Mesodermal cell (in vitro differentiated cells): ENCODE measurements at regions not wholly inside any gene's neighbourhood (a gene's known extent, or its start where the extent isn't known, plus 50 kb on each side); places are given as distances from the start of the nearest gene placed in this dataset.

Experiments
- H3K27ac ChIP-seq: 2 replicates; pipeline ENCODE4 v1.7.0; 2013; ENCODE audit warnings: mild to moderate bottlenecking, low read depth, low read length, moderate library complexity; ENCODE audit not compliant: severe bottlenecking
- H3K36me3 ChIP-seq: 2 replicates; pipeline ENCODE4 v1.7.1; 2013; ENCODE audit warnings: mild to moderate bottlenecking, low read length, moderate library complexity; ENCODE audit not compliant: control insufficient read depth, insufficient read depth
- H3K4me1 ChIP-seq: one replicate; pipeline ENCODE4 v1.7.1; 2013; ENCODE audit warnings: mild to moderate bottlenecking, low read length; ENCODE audit not compliant: insufficient read depth, control insufficient read depth, poor library complexity, severe bottlenecking
- H3K4me3 ChIP-seq: 2 replicates; pipeline ENCODE4 v1.7.0; 2013; ENCODE audit warnings: low read length, control low read depth, mild to moderate bottlenecking; ENCODE audit not compliant: insufficient read depth, poor library complexity, severe bottlenecking; ENCODE audit errors: extremely low read depth
- H3K9me3 ChIP-seq: 2 replicates; pipeline ENCODE4 v1.7.1; 2013; ENCODE audit warnings: mild to moderate bottlenecking, low read length, moderate library complexity; ENCODE audit not compliant: control insufficient read depth
- whole genome bisulfite sequencing, 2 experiments: methylation state at CpG; one replicate each; pipeline ENCODE4 v1.1.5; 2013; ENCODE audit warnings: missing lambda C conversion rate in 2 of 2; ENCODE audit not compliant: insufficient coverage in 2 of 2; 5-methylcytosine and 5-hydroxymethylcytosine counted together

DNA sequence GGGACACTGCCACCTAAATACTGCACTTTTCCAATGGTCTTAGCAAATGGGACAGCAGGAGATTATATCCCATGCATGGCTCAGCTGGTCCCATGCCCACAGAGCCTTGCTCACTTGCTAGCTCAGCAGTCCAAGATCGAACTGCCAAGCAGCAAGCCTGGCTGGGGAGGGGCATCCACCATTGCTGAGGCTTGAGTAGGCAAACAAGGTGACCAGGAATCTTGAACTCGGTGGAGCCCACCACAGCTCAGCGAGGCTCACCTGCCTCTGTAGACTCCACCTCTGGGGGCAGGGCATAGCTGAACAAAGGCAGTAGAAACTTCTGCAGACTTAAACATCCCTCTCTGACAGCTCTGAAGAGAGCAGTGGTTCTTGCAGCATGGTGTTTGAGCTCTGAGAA is 370.8 kb upstream of the MGAT4C start:
- Histone ChIP-seq H3K27ac (no peak overlapping the region), H3K36me3 (no peaks in the 10 kb centered on the region), H3K4me3 (no peak overlapping the region), H3K4me1 (no peaks in the 10 kb centered on the region), H3K9me3 (no peaks in the 10 kb centered on the region)
- 92 to 100% methylated on average over 2 to 3 of the region's 3 CpGs for WGBS, 2 experiments

DNA sequence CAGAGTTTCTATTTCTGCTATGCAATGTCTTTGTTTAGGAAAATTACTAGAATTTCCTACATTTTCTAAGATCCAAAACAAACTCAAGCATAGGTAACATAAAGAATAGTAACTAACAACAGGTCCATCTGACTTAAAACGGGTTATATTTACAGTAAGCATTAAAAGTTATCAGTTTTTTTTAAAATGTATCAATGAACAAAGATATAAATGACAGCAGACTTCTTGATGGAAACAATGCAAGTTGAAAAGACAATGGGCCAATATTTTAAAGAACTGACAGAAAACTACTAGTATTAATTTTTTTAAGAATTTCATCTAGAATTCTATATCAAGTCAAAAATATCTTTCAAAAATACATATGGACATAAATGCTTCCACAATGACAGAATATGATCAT is 367.1 kb upstream of the MGAT4C start:
- no peak overlapping the region for H3K4me3 ChIP-seq
- no peaks in the 10 kb centered on the region for H3K36me3 ChIP-seq
- no peak overlapping the region for H3K27ac ChIP-seq
- WGBS, 2 experiments: no CpG with 5 or more reads among the region's 1 CpG
- H3K4me1 ChIP-seq: no peaks in the 10 kb centered on the region
- H3K9me3 ChIP-seq: no peaks in the 10 kb centered on the region

DNA sequence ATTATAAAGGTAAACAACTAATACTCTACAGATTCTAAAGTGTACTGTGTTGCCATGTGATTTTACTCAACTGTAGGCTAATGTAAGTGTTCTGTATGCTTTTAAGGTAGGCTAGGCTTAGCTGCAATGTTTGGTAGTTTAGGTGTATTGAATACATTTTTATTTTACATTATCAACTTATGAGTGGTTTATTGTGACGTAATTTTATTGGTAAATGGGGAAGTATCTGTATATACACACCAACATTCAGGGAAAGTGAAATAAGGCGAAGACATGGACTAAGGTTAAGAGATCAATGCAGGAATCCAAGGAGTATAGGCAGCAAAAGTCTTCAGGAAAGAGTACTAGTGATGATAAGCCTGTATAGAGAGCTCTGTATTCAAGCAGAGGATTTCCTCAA is 365.8 kb upstream of the MGAT4C start:
- Histone ChIP-seq H3K27ac (no peak overlapping the region), H3K36me3 (no peaks in the 10 kb centered on the region), H3K4me3 (no peak overlapping the region), H3K4me1 (no peaks in the 10 kb centered on the region), H3K9me3 (no peaks in the 10 kb centered on the region)
- WGBS, 2 experiments: no CpG with 5 or more reads among the region's 2 CpGs

GRCh38 chr12:86613311-86613710 is 357.1 kb upstream of the MGAT4C start:
- no CpG with 5 or more reads among the region's 1 CpG for WGBS, 2 experiments
- no peaks in the 10 kb centered on the region for H3K4me1 ChIP-seq
- no peak overlapping the region for H3K27ac ChIP-seq
- H3K4me3 ChIP-seq: no peak overlapping the region
- H3K9me3 ChIP-seq: no peaks in the 10 kb centered on the region
- no peaks in the 10 kb centered on the region for H3K36me3 ChIP-seq

DNA sequence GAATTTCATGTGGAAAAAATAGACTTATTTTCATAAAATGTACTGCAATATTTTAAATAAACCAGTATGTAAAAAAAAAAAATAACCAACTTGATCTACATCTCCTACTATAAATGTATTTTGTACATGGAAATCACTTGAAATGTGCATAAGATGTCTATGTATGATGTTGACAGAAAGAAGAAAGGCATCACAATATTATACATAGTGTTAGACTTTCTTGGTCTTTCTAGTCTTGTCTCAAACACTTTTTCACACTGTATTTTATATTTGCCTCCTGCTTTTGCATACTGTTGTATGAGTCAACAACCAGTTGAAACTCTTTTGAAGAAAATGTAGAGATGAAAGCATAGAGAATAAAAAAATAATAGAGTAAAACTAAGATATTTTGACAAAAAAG is 352.4 kb upstream of the MGAT4C start:
- H3K4me3 ChIP-seq: no peak overlapping the region
- no peaks in the 10 kb centered on the region for H3K9me3 ChIP-seq
- H3K27ac ChIP-seq: no peak overlapping the region
- H3K4me1 ChIP-seq: no peaks in the 10 kb centered on the region
- H3K36me3 ChIP-seq: no peaks in the 10 kb centered on the region

- 93 to 96% methylated on average over 15 to 22 of the region's 27 CpGs for WGBS, 2 experiments
- Histone ChIP-seq H3K4me3 (no peak overlapping the region), H3K36me3 (no peaks in the 10 kb centered on the region), H3K27ac (no peak overlapping the region), H3K4me1 (no peaks in the 10 kb centered on the region), H3K9me3 (no peaks in the 10 kb centered on the region)
These were observed 345.5 kb upstream of the MGAT4C start for GRCh38 chr12:86601550-86602308.

DNA sequence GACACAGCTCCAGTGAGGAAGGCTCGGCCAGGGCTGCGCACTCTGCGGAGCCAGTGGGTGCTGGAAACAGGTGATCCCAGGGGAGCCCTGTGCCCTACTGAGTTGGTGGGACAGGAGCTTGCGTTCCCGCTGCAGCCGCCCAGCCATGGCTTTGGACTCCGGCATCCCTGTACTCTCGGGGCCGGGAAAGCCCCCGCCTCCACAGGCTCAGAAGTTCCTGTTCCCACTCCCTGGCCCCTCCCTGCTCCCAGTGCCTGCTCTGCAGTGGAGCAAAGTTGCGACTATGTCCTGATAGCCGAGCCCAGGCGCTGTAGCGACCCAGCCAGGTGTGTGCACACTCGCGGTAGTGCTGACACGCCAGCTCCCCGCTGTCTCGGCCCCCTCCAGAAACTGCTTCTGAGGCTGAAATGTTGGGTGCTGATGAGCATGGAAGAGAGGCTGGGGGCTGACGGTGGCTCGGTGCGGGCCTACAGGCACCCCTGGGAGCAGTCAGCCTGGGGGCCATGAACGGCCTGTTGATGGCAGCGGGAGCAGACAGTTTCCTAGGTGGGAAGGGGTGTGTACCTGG is 344.6 kb upstream of the MGAT4C start:
- Histone ChIP-seq H3K4me1 (no peaks in the 10 kb centered on the region), H3K4me3 (no peak overlapping the region), H3K27ac (no peak overlapping the region), H3K36me3 (no peaks in the 10 kb centered on the region), H3K9me3 (no peaks in the 10 kb centered on the region)
- WGBS, 2 experiments: 92 to 98% methylated on average over 22 to 24 of the region's 24 CpGs

- Histone ChIP-seq H3K9me3 (no peaks in the 10 kb centered on the region), H3K4me1 (no peaks in the 10 kb centered on the region), H3K27ac (no peak overlapping the region), H3K36me3 (no peaks in the 10 kb centered on the region), H3K4me3 (no peak overlapping the region)
These were observed 341.2 kb upstream of the MGAT4C start for GRCh38 chr12:86597431-86597830.

- H3K9me3 ChIP-seq: no peaks in the 10 kb centered on the region
- H3K4me1 ChIP-seq: no peaks in the 10 kb centered on the region
- H3K36me3 ChIP-seq: no peaks in the 10 kb centered on the region
- no peak overlapping the region for H3K4me3 ChIP-seq
- H3K27ac ChIP-seq: no peak overlapping the region
These were observed 334.1 kb upstream of the MGAT4C start for GRCh38 chr12:86590296-86590695.

DNA sequence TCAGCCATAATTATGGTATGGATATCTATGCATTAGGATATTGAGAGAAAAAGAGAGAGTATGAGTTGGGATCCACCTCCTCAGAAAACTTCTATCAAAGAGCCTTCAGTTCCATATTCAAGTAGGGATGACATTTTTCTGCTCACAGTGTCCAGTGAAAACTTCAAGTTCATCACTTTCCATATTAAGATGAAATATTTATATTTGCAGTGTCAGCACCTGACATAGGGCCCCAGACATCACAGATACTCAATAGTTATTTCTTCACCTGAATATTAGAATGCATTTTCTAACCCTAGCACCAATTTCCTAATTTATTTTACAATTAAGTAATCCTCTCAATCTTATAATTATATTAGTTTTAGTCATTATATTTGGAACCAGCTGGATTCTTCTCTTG is 318.0 kb upstream of the MGAT4C start:
- no peak overlapping the region for H3K27ac ChIP-seq
- no peaks in the 10 kb centered on the region for H3K36me3 ChIP-seq

GRCh38 chr12:86572455-86572854 is 316.3 kb upstream of the MGAT4C start:
- Histone ChIP-seq H3K9me3 (peaks cover 4% of the 10 kb centered on the region), H3K36me3 (no peaks in the 10 kb centered on the region), H3K27ac (no peak overlapping the region), H3K4me1 (no peaks in the 10 kb centered on the region), H3K4me3 (no peak overlapping the region)
- 0% methylated on average over 1 of the region's 1 CpG; no CpG with 5 or more reads in 1 of the 2 experiments for WGBS, 2 experiments

More for the DNA sequence above, 318.0 kb upstream of the MGAT4C start:
- H3K4me3 ChIP-seq: no peak overlapping the region
- no peaks in the 10 kb centered on the region for H3K9me3 ChIP-seq
- H3K4me1 ChIP-seq: no peaks in the 10 kb centered on the region
